H9 (cell line): ENCODE measurements at regions not wholly inside any gene's neighbourhood (a gene's known extent, or its start where the extent isn't known, plus 50 kb on each side); places are given as distances from the start of the nearest gene placed in this dataset.

Source experiments
- DNase-seq: peaks from one replicate; pipeline ENCODE4 v3.0.0-alpha.2; 2017
- H2AFZ ChIP-seq: one replicate; pipeline ENCODE4 v1.6.1; 2013; ENCODE audit warnings: mild to moderate bottlenecking, low read length, control low read depth, moderate library complexity
- H2AK5ac ChIP-seq: 2 replicates; pipeline ENCODE4 v1.6.1; 2013; ENCODE audit warnings: low read length, control low read depth, mixed read lengths; ENCODE audit not compliant: insufficient read length
- H2BK120ac ChIP-seq: one replicate; pipeline ENCODE4 v1.6.1; 2013; ENCODE audit warnings: low read depth, mild to moderate bottlenecking, low read length, control low read depth, inconsistent platforms; ENCODE audit not compliant: poor library complexity, severe bottlenecking
- H2BK12ac ChIP-seq: 2 replicates; pipeline ENCODE4 v1.6.1; 2013; ENCODE audit warnings: low read length, control low read depth, mixed read lengths, low read depth; ENCODE audit not compliant: insufficient read length
- H2BK15ac ChIP-seq: 2 replicates; pipeline ENCODE4 v1.6.1; 2013; ENCODE audit warnings: low read depth, low read length, control low read depth
- H2BK20ac ChIP-seq: one replicate; pipeline ENCODE4 v1.6.1; 2013; ENCODE audit warnings: low read depth, mild to moderate bottlenecking, low read length, control low read depth, inconsistent platforms; ENCODE audit not compliant: poor library complexity, severe bottlenecking
- H2BK5ac ChIP-seq: 2 replicates; pipeline ENCODE4 v1.6.1; 2013; ENCODE audit warnings: low read length, control low read depth, mixed read lengths; ENCODE audit not compliant: insufficient read length
- H3K14ac ChIP-seq: 2 replicates; pipeline ENCODE4 v1.6.1; 2013; ENCODE audit warnings: low read length, control low read depth; ENCODE audit not compliant: insufficient read depth
- H3K18ac ChIP-seq: 2 replicates; pipeline ENCODE4 v1.6.1; 2013; ENCODE audit warnings: low read depth, mild to moderate bottlenecking, mixed read lengths, low read length, control low read depth; ENCODE audit not compliant: insufficient read length
- H3K23ac ChIP-seq: 2 replicates; pipeline ENCODE4 v1.6.1; 2013; ENCODE audit warnings: low read length, control low read depth, mixed read lengths, low read depth; ENCODE audit not compliant: insufficient read length
- H3K23me2 ChIP-seq: 2 replicates; pipeline ENCODE4 v1.6.1; 2013; ENCODE audit warnings: low read depth, mild to moderate bottlenecking, mixed read lengths, low read length, control low read depth; ENCODE audit not compliant: insufficient read length, poor library complexity, severe bottlenecking
- H3K27ac ChIP-seq: 2 replicates; pipeline ENCODE4 v1.5.1; 2013; ENCODE audit warnings: low read length, control low read depth, mixed read lengths, low read depth; ENCODE audit not compliant: insufficient read length
- H3K27me3 ChIP-seq: 2 replicates; pipeline ENCODE4 v1.6.1; 2013; ENCODE audit warnings: low read length, control low read depth, inconsistent platforms; ENCODE audit not compliant: insufficient read depth
- H3K4ac ChIP-seq: 2 replicates; pipeline ENCODE4 v1.6.1; 2013; ENCODE audit warnings: low read depth, mild to moderate bottlenecking, control low read depth, inconsistent platforms, low read length, moderate library complexity
- H3K4me1 ChIP-seq: 2 replicates; pipeline ENCODE4 v1.6.1; 2013; ENCODE audit warnings: low read length, control low read depth, inconsistent platforms; ENCODE audit not compliant: insufficient read depth
- H3K4me2 ChIP-seq: 2 replicates; pipeline ENCODE4 v1.6.1; 2013; ENCODE audit warnings: low read length, control low read depth, mixed read lengths; ENCODE audit not compliant: insufficient read length, insufficient read depth
- H3K56ac ChIP-seq: 2 replicates; pipeline ENCODE4 v1.6.1; 2013; ENCODE audit warnings: low read depth, mild to moderate bottlenecking, mixed read lengths, low read length, control low read depth; ENCODE audit not compliant: insufficient read length
- H3K79me1 ChIP-seq: 2 replicates; pipeline ENCODE4 v1.6.1; 2013; ENCODE audit warnings: low read depth, mild to moderate bottlenecking, moderate library complexity, low read length, control low read depth, inconsistent platforms; ENCODE audit not compliant: insufficient read depth, poor library complexity, severe bottlenecking
- H3K79me2 ChIP-seq: 2 replicates; pipeline ENCODE4 v1.6.1; 2013; ENCODE audit warnings: low read length, control low read depth, inconsistent platforms; ENCODE audit not compliant: insufficient read depth
- H3K9ac ChIP-seq: 2 replicates; pipeline ENCODE4 v1.6.1; 2013; ENCODE audit warnings: low read length, control low read depth, mixed read lengths; ENCODE audit not compliant: insufficient read length; ENCODE audit errors: extremely low read depth
- H3K9me3 ChIP-seq: one replicate; pipeline ENCODE4 v1.6.1; 2013; ENCODE audit warnings: low read depth, low read length, inconsistent platforms; ENCODE audit not compliant: control insufficient read depth
- H3T11ph ChIP-seq: one replicate; pipeline ENCODE4 v1.6.1; 2013; ENCODE audit warnings: mild to moderate bottlenecking, low read length, control low read depth, inconsistent platforms
- H4K20me1 ChIP-seq: one replicate; pipeline ENCODE4 v1.6.1; 2013; ENCODE audit not compliant: control insufficient read depth, insufficient read length, insufficient read depth
- H4K5ac ChIP-seq: 2 replicates; pipeline ENCODE4 v1.6.1; 2013; ENCODE audit warnings: low read depth, mild to moderate bottlenecking, mixed read lengths, low read length, control low read depth; ENCODE audit not compliant: insufficient read length
- H4K8ac ChIP-seq: replicated peaks from 2 replicates; pipeline ENCODE4 v1.6.1; 2013; ENCODE audit warnings: low read length, control low read depth, mixed read lengths, low read depth; ENCODE audit not compliant: insufficient read length
- H4K91ac ChIP-seq: 2 replicates; pipeline ENCODE4 v1.6.1; 2013; ENCODE audit warnings: low read depth, mild to moderate bottlenecking, moderate library complexity, mixed read lengths, low read length, control low read depth; ENCODE audit not compliant: insufficient read length
- H3K27ac Mint-ChIP-seq, 3 experiments: 2 replicates in 2 of 3; 3 replicates in 1 of 3; pipeline ENCODE4 v1.8.0; 2020 to 2021; ENCODE audit warnings: mixed read lengths in 3 of 3, mild to moderate bottlenecking in 1 of 3, moderate library complexity in 1 of 3
- H3K27me3 Mint-ChIP-seq: 2 replicates; pipeline ENCODE4 v1.8.0; 2021; ENCODE audit warnings: low read depth, mild to moderate bottlenecking, moderate library complexity, mixed read lengths
- H3K36me3 Mint-ChIP-seq, 3 experiments: 2 replicates in 2 of 3; 3 replicates in 1 of 3; pipeline ENCODE4 v1.8.0; 2020 to 2021; ENCODE audit warnings: low read depth in 3 of 3, mixed read lengths in 3 of 3; ENCODE audit not compliant: insufficient read depth in 1 of 3
- H3K4me1 Mint-ChIP-seq, 2 experiments: 2 replicates each; pipeline ENCODE4 v1.8.0; 2020; ENCODE audit warnings: mixed read lengths in 2 of 2
- H3K4me3 Mint-ChIP-seq, 2 experiments: 2 replicates in 1 of 2; 3 replicates in 1 of 2; pipeline ENCODE4 v1.8.0; 2020 to 2021; ENCODE audit warnings: mild to moderate bottlenecking in 2 of 2, mixed read lengths in 2 of 2, moderate library complexity in 1 of 2
- H3K9me3 Mint-ChIP-seq, 2 experiments: 2 replicates in 1 of 2; 3 replicates in 1 of 2; pipeline ENCODE4 v1.8.0; 2020; ENCODE audit warnings: mild to moderate bottlenecking in 2 of 2, mixed read lengths in 2 of 2, moderate library complexity in 1 of 2
- WGBS: extraction: QIAGEN DNeasy Blood & Tissue Kit; methylation state at CpG from one replicate; pipeline ENCODE4 v1.1.7; 2013; ENCODE audit warnings: missing lambda C conversion rate, low lambda C conversion rate, mixed read lengths; ENCODE audit not compliant: insufficient read length; ENCODE audit errors: extremely low coverage; 5-methylcytosine and 5-hydroxymethylcytosine counted together
- TF ChIP-seq, protein P1 (sequence below): fragments of 200-600 bp; sonication (generic); conservative IDR thresholded peaks from 3 replicates; pipeline ENCODE4 v1.8.0; 2021; ENCODE audit warnings: antibody characterized with exemption, mild to moderate bottlenecking

DNA sequence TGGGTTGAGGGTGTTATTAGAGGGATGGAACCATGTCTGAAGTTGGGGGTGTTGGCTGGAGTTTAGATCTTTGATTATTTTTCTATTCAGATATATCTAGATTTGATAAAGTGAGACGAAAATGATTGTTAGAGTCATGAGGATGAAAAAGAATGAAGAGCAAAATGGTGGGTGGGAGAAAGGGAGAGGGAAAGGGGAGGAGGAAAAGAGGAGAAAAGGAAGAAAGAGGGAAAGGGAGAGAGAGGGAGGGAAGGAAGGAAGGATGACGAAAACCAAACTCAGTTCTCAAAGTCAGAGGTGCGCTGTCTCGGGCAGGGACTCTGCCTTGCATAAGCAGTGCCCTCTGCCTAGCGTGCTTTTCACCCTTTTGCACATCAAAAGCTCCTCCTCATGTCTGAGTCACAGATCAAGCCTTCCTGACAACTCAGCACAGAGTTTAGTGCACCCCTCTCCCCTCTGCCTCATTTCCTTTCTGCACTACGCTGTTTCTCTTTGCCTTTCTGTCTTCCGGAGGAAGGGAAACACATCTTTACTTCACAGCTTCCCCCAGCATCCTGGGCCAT lies 225.8 kb upstream of the PROX1 start:
- Histone ChIP-seq H3K27me3 (no peaks in the 10 kb centered on the region), H3K4me2 (no peak overlapping the region), H3K27ac (no peak overlapping the region), H3K14ac (no peak overlapping the region), H2BK5ac (no peak overlapping the region), H3T11ph (no peak overlapping the region), H3K9me3 (no peaks in the 10 kb centered on the region), H3K79me1 (no peaks in the 10 kb centered on the region), H4K20me1 (peaks cover 2% of the 10 kb centered on the region), H2BK20ac (no peak overlapping the region), H4K5ac (no peak overlapping the region), H3K79me2 (no peaks in the 10 kb centered on the region), H2BK15ac (no peak overlapping the region), H4K91ac (no peak overlapping the region), H3K56ac (no peak overlapping the region), H2AK5ac (no peak overlapping the region), H3K23ac (no peak overlapping the region), H2AFZ (no peak overlapping the region), H3K18ac (no peak overlapping the region), H3K23me2 (no peaks in the 10 kb centered on the region), H2BK12ac (no peak overlapping the region), H2BK120ac (no peak overlapping the region), H3K9ac (no peak overlapping the region), H4K8ac (no peak overlapping the region), H3K4me1 (no peaks in the 10 kb centered on the region; the same call in 1 of the 2 replicates), H3K4ac (no peak overlapping the region)
- no peaks in the 10 kb centered on the region for H3K36me3 Mint-ChIP-seq
- no peak overlapping the region for H3K4me3 Mint-ChIP-seq
- TF ChIP-seq, protein P1, sequence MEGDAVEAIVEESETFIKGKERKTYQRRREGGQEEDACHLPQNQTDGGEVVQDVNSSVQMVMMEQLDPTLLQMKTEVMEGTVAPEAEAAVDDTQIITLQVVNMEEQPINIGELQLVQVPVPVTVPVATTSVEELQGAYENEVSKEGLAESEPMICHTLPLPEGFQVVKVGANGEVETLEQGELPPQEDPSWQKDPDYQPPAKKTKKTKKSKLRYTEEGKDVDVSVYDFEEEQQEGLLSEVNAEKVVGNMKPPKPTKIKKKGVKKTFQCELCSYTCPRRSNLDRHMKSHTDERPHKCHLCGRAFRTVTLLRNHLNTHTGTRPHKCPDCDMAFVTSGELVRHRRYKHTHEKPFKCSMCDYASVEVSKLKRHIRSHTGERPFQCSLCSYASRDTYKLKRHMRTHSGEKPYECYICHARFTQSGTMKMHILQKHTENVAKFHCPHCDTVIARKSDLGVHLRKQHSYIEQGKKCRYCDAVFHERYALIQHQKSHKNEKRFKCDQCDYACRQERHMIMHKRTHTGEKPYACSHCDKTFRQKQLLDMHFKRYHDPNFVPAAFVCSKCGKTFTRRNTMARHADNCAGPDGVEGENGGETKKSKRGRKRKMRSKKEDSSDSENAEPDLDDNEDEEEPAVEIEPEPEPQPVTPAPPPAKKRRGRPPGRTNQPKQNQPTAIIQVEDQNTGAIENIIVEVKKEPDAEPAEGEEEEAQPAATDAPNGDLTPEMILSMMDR: no peak
- DNase-seq: peak; percentile 52
- no peak overlapping the region; a peak in 1 of 7 replicates for H3K27ac Mint-ChIP-seq
- H3K9me3 Mint-ChIP-seq: peaks cover 0 to 3% of the 10 kb centered on the region in 2 experiments; a peak in 1 of 5 replicates
- peaks cover 12% of the 10 kb centered on the region for H3K27me3 Mint-ChIP-seq
- H3K4me1 Mint-ChIP-seq: peaks cover 15 to 18% of the 10 kb centered on the region in 2 experiments
- WGBS: 100% methylated on average over 1 of the region's 7 CpGs
